Left ventricle myocardium inferior (tissue), 1 donor: ENCODE measurements at regions not wholly inside any gene's neighbourhood (a gene's known extent, or its start where the extent isn't known, plus 50 kb on each side); places are given as distances from the start of the nearest gene placed in this dataset.

Source experiments
- DNase-seq: peaks from one replicate; pipeline ENCODE4 v3.0.0-alpha.2; 2020
- H3K27ac ChIP-seq: fragments of 200-600 bp; replicated peaks from 2 replicates; pipeline ENCODE4 v1.8.0; 2021
- H3K27me3 ChIP-seq: fragments of 200-600 bp; 2 replicates; pipeline ENCODE4 v1.8.0; 2021; ENCODE audit warnings: low read depth
- H3K36me3 ChIP-seq: fragments of 200-600 bp; 2 replicates; pipeline ENCODE4 v1.8.0; 2021
- H3K4me1 ChIP-seq: fragments of 200-600 bp; 2 replicates; pipeline ENCODE4 v1.8.0; 2021
- H3K4me3 ChIP-seq: fragments of 200-600 bp; 2 replicates; pipeline ENCODE4 v1.8.0; 2021; ENCODE audit warnings: mild to moderate bottlenecking, moderate library complexity
- H3K9me3 ChIP-seq: fragments of 200-600 bp; replicated peaks from 2 replicates; pipeline ENCODE4 v1.8.0; 2021
- intact Hi-C: fragments of 100-400 bp; cut with micrococcal nuclease; formaldehyde crosslinking; loops from one replicate; pipeline ENCODE4 v1.11.0; 2022
- TF ChIP-seq, protein P1 (sequence below): fragments of 200-600 bp; IDR thresholded peaks from 2 replicates; pipeline ENCODE4 v1.8.0; 2021; ENCODE audit warnings: antibody characterized with exemption, mild to moderate bottlenecking, borderline replicate concordance
- donor health status: DM: no; HTN: yes; CAD: no; lungs with severe emphysema.

DNA sequence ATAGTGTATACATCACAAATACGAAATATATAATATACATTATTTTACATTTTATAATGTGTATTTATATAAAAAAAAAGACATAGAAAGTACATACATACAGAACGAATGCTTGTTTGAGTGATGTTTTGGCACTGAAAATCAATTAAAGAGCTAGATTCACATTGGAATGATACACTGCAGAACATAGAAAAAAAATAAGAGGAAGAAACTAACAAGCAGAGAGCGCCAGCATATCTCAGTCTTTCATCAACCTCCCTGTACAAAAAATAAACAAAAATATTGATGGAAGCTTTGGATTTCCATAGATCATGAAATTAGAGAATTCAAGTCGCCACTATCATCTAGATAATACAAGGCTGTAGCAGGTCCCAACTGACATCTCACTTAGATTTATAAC is 420.6 kb downstream of the CENPC start:
- H3K36me3 ChIP-seq, result no peaks in the 10 kb centered on the region
- TF ChIP-seq, protein P1, sequence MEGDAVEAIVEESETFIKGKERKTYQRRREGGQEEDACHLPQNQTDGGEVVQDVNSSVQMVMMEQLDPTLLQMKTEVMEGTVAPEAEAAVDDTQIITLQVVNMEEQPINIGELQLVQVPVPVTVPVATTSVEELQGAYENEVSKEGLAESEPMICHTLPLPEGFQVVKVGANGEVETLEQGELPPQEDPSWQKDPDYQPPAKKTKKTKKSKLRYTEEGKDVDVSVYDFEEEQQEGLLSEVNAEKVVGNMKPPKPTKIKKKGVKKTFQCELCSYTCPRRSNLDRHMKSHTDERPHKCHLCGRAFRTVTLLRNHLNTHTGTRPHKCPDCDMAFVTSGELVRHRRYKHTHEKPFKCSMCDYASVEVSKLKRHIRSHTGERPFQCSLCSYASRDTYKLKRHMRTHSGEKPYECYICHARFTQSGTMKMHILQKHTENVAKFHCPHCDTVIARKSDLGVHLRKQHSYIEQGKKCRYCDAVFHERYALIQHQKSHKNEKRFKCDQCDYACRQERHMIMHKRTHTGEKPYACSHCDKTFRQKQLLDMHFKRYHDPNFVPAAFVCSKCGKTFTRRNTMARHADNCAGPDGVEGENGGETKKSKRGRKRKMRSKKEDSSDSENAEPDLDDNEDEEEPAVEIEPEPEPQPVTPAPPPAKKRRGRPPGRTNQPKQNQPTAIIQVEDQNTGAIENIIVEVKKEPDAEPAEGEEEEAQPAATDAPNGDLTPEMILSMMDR, result no peak
- H3K9me3 ChIP-seq, result peaks cover 7% of the 10 kb centered on the region
- H3K4me3 ChIP-seq, result no peak overlapping the region
- H3K27me3 ChIP-seq, result no peaks in the 10 kb centered on the region
- H3K4me1 ChIP-seq, result no peaks in the 10 kb centered on the region
- no peak overlapping the region for H3K27ac ChIP-seq
- DNase-seq, result no peak
- intact Hi-C loops, result no loop called here

DNA sequence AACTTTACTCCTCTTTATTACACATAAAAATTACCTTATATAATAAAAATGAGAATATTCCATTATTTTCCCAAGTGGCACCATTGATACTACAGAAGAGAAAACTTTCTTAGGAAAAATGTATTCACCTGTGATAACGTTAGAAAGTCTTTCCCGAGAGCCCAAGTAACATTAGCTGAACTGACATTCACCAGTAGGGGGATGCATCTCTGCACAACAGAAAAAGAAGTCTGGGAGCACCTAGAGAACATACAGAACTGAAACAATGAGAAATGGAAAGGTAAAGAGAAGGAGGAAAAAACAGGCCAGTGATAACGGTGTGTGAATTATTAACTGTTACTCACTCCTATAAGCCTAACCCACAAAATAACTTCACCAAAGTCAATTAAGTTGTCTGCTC is 423.3 kb downstream of the CENPC start:
- intact Hi-C loops, result no loop called here
- Histone ChIP-seq H3K27me3 (no peaks in the 10 kb centered on the region), H3K4me3 (no peak overlapping the region), H3K4me1 (no peaks in the 10 kb centered on the region), H3K27ac (no peak overlapping the region), H3K9me3 (peaks cover 12% of the 10 kb centered on the region), H3K36me3 (no peaks in the 10 kb centered on the region)
- TF ChIP-seq, protein P1, result peak; percentile 32
- no peak for DNase-seq

DNA sequence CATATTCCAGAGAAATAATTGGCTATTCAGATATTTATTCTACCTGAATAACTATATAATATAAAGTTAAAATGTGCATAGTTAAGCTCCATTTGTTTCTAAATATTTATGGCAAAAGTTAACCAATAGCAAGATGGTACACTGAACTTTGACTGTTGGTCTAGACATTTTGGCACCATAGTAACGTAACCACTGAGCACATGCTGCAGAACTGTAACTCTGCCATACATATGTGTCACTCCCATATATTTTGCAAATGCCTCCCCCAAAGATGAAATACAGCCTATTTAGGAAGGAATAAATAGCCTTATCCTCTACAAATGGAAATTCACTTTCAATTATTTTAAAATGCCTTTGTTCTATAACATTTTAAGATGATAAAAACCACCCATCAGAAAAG is 424.9 kb downstream of the CENPC start:
- Histone ChIP-seq H3K9me3 (peaks cover 23% of the 10 kb centered on the region), H3K4me1 (no peaks in the 10 kb centered on the region), H3K27me3 (no peaks in the 10 kb centered on the region), H3K27ac (no peak overlapping the region), H3K4me3 (no peak overlapping the region), H3K36me3 (no peaks in the 10 kb centered on the region)
- TF ChIP-seq, protein P1, result no peak
- intact Hi-C loops, result no loop called here
- no peak for DNase-seq

DNA sequence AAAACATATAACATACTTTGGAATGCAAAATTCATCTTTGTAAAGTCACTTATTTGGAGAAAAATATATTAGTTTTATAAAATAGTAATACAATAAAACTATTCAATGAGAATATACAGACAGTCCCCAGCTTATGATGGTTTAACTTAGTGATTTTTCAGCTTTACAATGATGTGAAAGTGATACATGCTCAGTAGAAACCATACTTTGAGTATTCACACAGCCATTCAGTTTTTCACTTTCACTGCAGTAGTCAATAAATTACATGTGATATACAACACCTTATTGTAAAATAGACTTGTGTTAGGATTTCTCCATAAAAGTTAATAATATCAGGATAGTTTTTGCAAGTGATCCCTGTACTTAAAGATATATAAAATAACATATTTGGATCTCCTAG is 436.0 kb downstream of the CENPC start:
- Histone ChIP-seq H3K4me1 (no peaks in the 10 kb centered on the region), H3K4me3 (no peak overlapping the region), H3K27ac (no peak overlapping the region), H3K9me3 (no peaks in the 10 kb centered on the region), H3K36me3 (no peaks in the 10 kb centered on the region), H3K27me3 (no peaks in the 10 kb centered on the region)
- DNase-seq, result no peak
- intact Hi-C loops, result no loop called here
- TF ChIP-seq, protein P1, result no peak

DNA sequence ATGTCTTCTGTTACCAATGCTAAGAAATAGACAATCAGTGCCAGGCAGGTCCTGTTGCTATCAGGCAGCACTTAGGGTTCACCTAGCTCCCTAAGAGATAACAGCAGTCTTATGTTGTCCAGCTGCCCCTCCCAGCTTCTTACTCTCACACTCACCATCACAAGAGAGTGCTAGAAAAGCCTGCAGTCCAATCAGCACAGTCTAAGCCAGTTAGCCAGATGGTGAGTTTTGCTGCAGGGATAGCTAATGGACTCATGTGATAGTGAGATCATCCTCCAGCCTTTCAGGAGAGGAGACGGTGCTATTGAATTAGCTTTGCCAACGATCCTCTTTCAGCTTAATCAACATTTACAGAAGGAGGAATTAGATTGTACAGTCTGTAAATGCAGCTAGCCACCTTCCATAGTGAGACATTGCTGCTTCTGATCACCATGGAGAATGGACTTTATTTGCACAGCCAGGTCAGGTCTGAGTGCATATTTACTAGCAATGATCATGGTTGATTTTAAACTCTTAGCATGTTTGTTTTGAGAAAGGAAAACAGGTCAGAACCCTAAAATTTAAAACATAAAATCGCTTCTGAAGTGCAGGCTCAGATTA is 438.3 kb downstream of the CENPC start:
- no peaks in the 10 kb centered on the region for H3K9me3 ChIP-seq
- no peak overlapping the region for H3K4me3 ChIP-seq
- intact Hi-C loops, result no loop called here
- TF ChIP-seq, protein P1, result no peak
- no peaks in the 10 kb centered on the region for H3K27me3 ChIP-seq
- no peak overlapping the region for H3K27ac ChIP-seq
- no peaks in the 10 kb centered on the region for H3K4me1 ChIP-seq
- no peaks in the 10 kb centered on the region for H3K36me3 ChIP-seq
- DNase-seq, result no peak

DNA sequence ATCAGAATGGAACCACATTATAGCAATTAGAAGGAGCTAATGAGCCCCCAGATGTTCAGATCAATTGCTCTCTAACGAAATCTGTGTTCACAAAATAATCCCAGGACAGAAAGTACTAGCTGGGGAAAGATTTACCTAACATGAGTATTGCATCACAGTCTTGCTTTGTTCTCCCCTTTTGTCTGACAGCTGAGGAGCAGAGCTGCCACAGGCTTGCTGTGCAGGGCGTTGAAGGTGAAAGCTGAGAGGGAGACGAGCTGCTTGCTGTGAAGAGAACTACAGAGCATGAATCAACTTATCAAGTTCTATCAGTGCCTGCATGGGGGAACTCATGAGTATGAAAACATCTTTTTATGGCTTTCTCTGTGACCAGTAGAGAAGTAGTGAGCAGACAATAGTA is 441.2 kb downstream of the CENPC start:
- TF ChIP-seq, protein P1, result no peak
- DNase-seq, result no peak
- Histone ChIP-seq H3K9me3 (no peaks in the 10 kb centered on the region), H3K27me3 (no peaks in the 10 kb centered on the region), H3K36me3 (no peaks in the 10 kb centered on the region), H3K4me3 (no peak overlapping the region), H3K4me1 (no peaks in the 10 kb centered on the region), H3K27ac (no peak overlapping the region)
- intact Hi-C loops, result no loop called here
